ENCODE measurements at regions not wholly inside any gene's neighbourhood (a gene's known extent, or its start where the extent isn't known, plus 50 kb on each side); places are given as distances from the start of the nearest gene placed in this dataset.
"Not testable (repeated sequence)": the region's sequence is repeated elsewhere in the genome, so short reads cannot be mapped to it uniquely, and the experiment has no call there.

DNA sequence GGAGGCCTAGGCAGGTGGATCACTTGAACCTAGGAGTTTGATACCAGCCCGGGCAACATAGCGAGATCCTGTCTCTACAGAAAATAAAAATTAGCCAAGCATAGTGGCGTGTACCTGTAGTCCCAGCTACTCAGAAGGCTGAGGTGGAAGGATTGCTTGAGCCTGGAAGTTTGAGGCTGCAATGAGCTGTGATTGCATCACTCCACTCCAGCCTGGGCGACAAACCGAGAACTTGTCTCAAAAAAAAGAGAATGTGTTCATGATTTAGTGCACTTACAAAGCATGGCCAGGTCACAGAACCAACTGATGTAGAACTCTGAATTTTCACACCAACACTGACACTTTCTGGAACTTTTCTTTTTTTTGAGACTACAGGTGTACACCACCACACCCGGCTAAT is 182.7 kb downstream of the ZFP64 start:
- DNase-seq (ENCODE audit: low spot score) = no peak

DNA sequence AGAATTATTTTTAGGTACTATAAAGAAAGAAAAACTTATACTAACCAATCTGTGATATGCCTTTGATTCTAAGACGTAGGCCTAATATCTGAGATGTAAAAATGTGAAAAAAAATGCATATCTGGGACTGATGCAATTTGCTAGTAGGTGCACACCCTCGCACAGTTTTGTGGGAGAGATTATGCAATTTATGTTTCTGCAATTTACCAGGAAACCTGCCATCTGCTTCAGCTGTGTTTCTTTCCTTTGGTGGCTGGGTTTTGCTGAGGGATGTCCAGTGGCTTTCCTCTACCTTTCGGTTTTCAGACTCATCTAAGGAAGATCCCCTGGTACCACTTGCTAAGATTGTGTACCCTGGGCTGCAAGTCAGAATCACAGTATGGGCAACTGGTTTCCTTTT is 186.9 kb downstream of the ZFP64 start:
- DNase-seq (ENCODE audit: low spot score) = no peak

DNA sequence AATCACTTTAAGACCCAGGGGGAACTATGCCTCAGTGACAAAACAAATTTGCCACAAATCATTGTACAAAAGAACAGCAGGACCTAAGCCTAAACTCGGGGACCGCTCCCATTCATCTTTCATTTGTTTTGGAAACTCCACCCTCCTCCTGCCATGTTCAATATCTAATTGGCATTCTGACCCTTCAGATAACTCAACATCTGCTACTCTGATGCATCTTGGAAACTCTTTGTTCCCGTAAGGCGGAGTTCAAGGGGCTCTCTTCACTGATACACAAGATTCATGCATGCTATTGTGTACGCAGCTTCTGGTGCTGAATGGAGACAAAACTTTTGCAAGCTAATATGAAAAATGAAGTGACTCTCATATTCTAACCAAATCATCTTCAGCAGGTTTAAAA is 187.6 kb downstream of the ZFP64 start:
- DNase-seq (ENCODE audit: low spot score) = no peak

DNA sequence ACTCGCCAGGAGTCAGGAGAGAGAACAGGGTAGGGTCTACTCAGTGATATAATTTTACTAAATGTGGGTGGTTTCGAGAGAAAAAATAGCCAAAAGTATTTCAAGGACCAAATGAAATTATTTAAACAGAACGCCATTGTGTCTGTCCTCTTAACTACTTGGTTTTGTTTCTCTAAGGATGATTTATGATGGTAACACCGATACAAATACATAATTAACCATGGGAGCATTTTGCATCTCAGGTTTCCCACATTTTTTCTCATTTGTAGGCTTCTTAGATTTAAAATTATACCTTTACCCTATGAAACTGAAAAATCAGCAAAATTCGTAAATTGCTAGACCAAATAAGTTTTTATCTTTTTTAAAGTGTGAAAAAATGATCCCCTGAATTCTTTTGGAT is 188.2 kb downstream of the ZFP64 start:
- no peak for DNase-seq (ENCODE audit: low spot score)

DNA sequence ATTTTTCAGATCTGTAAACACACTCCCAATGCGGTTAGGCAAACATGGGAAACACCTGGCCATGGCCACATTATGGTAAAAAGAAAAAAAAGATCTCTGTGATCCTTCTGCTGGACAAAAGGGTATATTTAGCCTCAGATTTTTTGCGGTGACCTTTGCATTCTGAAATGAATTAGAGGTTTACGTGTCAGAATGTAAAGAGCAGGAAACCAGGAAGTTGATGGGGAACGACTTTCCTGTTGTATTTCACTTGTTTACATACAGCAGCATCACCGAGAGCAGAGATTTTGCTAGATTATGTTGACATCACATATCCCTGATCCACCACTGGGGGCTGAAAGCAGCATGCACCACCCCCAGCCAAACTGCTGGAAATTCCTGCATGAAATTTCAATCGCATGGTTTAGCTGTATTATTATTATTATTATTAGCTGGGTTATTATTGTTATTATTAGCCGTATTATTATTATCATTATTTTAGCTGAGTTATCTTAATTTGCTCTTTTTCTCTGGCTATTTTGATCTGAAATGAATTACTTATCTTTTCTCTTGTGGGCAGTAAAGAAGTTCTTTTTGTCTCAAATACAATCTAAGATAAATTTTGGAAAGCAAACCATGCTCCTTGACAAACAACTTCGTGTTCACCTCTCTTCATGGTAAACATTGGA is 189.4 kb downstream of the ZFP64 start:
- no peak for DNase-seq (ENCODE audit: low spot score)

DNA sequence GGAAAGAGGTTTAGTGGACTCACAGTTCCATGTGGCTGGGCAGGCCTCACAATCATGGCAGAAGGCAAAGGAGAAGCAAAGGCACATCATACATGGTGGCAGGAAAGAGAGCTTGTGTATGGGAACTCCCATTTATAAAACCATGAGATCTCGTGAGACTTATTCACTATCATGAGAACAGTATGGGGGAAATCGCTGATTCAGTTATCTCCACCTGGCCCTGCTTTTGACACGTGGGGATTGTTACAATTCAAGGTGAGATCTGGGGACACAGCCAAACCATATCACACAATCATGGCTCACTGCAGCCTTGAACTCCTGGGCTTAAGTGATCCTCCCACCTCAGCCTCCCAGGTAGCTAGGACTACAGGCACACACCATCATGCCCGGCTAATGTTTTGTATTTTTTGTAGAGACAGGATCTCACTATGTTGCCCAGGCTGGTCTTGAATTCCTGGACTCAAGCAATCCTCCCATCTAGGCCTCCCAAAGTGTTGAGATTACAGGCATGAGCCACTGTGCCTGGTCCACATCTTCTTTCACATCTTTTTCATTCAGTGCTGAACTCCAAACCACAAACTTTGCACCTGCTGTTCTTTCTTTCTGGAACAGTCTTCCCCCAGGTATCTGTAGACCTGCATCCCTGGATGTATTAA is 194.2 kb downstream of the ZFP64 start:
- DNase-seq (ENCODE audit: low spot score) = not testable (repeated sequence)

DNA sequence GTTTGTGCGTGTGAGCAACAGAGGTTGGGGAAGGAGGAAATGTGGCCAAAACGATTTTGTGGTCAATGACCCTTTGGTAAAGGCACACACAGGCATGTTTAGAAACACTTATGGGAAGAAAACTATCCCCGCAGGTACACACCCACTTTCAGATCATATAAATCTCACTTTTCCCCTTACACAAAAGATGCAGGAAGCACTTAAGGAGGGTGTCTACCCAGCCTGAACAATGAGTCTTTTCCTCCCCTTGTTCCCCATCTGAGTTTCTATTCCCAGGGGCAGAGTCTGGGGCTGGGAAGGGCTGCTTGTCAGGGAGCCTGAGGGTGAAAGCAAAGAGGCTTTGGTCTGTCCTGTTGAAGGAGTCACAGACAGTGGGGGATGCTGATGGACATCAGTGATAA is 193.2 kb upstream of the SALL4 start:
- DNase-seq (ENCODE audit: low spot score) = no peak

DNA sequence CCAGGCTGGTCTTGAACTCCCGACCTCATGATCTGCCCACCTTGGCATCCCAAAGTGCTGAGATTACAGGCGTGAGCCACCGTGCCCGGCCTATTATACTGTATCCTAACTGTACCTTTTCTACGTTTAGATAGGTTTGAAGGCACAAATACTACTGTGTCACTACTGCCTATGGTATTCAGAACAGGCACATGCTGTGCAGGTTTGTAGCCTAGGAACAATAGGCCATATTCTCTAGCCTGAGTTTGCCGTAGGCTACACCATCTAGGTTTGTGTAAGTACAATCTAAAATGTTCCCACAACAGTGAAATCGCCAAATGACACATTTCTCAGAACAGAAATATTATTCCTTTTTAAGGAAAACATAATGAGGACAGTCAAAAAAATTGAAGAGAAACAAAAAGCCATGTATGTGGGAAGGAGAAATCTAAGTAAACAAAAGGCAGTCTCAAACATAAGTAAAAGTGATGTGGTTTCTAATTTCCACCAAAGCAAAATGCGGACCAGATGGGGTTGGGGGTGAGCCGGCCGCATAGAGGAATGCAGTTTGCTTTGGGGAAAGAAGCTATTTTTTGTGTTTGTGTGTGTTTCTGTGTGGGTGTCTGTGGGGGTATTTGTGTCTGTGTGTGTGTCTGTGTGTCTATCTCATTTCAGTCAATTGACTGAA is 192.6 kb upstream of the SALL4 start:
- DNase-seq (ENCODE audit: low spot score) = no peak

DNA sequence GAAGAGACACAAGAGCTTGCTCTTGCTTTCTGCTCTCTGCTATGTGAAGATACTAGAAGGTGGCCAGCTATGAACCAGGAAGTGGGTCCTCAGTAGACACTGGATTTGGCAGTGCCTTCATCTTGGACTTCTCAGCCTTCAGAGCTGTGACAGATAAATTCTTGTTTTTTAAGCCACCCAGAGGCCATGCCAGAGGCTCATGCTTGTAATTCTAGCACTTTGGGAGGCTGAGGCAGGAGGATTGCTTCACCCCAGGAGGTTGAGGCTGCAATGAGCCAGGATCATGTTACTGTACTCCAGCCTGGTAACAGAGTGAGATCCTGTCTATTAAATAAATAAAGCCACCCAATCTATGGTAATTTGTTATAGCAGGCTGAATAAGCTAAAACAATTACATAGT is 185.5 kb upstream of the SALL4 start:
- DNase-seq (ENCODE audit: low spot score) = no peak

DNA sequence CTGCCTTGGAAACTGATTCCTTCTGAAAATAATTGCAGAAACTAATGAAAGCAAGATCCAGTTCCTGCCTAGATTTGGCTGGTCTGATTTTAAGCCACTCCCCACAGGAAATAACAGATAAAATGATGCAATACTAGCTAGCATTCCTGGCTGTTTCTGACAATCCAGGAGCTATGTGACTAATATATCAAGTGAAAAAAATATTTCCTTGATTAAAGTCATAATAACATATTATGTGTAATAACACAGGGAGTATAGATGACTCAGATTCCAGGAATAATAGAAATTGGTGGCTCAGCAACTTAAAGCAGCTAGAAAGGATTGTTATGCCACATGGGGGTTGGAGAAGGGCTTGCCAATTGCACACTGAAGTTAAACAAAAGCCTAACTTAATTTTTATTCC is 182.7 kb upstream of the SALL4 start:
- DNase-seq (ENCODE audit: low spot score) = peak; percentile 90

DNA sequence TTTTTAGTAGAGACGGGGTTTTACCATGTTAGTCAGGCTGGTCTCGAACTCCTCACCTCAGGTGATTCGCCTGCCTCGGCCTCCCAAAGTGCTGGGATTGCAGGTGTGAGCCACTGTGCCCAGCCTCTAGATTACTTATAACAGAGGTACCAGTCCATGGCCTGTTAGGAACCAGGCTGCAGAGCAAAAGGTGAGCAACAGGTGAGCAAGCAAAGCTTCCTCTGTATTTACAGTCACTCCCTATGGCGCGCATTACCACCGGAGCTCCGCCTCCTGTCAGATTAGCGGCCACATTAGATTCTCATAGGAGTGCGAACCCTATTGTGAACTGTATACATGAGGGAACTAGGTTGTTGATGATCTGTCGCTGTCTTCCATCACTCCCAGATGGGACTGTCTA is 178.0 kb upstream of the SALL4 start:
- no peak for DNase-seq (ENCODE audit: low spot score)

DNA sequence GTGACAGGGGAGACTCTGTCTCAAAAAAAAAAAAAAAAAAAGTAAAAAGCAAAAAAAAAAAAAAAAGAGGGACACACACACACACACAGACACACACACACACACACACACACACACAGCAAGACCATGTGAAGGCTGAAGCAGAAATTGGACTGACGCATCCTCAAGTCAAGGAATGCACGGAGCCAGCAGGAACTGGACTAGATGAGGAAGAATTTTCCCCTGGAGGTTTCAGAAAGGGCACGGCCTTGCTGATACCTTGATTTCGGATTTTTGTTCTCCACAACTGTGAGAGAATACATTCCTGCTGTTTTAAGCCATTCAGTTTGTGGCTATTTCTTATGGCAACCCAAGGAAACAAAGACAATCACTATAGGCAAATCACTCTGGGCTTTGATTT is 176.9 kb upstream of the SALL4 start:
- DNase-seq (ENCODE audit: low spot score) = no peak

DNA sequence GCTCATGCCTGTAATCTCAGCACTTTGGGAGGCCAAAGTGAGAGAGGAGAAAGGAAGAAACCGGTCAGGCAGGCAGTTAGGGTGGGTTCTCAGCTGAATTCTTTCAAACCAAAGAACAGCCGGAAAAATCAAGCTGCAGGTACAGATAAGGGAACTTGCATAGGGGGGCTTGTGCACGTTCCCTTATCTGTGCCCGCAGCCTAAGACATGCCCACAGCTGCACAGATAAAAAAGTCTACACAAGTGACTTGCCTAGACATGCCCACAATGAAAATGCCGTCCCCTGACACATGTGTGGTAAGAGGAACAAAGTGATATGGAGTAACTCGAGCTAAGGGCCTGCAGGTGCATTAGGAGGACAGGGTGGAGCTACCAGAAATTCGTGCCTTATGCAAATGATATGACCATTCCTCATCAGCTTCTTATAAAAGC is 175.8 kb upstream of the SALL4 start:
- no peak for DNase-seq (ENCODE audit: low spot score)

DNA sequence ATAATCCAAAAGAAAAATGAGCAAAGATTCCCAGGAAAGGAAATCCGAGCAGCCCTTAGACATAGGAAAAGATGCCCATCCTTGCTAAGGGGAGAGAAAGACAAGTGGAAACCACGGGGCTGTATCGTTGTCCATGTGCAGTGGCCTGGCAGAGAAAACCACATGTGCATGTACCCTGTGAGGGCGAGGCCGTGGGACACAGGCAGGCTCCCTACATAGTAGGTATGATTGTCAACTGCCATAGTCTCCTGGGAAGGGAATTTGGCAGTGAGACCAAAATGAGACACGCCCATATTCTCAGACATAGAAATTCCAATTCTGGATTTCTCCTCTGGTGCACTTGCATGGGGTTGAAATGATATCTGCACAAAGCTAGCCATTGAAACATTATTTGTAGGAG is 169.7 kb upstream of the SALL4 start:
- no peak for DNase-seq (ENCODE audit: low spot score)

DNA sequence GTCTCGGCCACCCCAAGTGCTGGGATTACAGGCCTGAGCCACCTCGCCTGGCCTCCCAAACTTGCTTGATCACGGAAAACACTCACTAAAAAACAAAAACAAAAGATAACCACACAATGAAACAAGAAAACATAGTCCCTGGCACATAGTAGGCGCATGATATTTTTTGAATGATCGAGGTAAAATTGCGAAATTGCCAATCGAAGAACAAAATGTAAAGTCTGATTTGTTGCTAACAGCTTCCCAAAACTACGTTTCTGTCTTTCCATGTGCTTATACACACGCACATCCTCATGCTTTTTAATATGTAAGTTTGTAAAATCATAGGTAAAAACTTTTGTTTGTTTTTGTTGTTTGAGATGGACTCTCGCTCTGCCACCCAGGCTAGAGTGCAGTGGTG is 168.5 kb upstream of the SALL4 start:
- no peak for DNase-seq (ENCODE audit: low spot score)

DNA sequence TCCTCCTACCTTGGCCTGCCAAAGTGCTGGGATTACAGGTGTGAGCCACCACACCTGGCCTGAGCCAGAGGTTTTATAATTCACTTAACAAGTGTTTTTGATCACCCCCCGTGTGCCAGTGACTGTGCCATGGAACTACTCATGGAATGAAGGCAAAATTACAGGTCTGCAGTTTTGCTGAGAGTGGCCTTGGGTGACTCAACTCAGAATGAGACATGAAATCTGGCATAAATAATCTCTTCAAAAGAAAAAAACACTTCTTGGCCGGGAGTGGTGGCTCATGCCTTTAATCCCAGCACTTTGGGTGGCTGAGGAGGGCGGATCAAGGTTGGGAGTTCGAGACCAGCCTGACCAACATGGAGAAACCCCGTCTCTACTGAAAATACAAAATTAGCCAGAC is 166.9 kb upstream of the SALL4 start:
- no peak for DNase-seq (ENCODE audit: low spot score)

DNA sequence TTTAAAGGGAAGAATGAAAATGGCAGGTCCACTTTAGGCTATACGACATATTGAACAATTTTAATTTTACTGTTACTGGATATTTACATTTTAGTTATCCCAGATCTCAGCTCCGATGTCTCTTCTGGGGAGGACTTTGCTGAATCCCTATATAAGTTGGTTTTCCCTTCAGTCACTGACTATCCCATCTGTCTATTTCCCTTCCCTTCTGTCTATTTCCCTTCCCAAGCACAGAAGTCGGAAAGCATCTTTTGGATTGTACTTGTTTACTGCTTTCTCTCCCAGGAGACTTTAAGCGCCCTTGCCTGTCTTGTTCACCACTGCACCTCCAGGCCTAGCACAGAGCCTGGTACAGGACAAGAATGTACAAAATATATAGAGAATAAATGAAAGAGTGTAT is 165.8 kb upstream of the SALL4 start:
- no peak for DNase-seq (ENCODE audit: low spot score)

DNA sequence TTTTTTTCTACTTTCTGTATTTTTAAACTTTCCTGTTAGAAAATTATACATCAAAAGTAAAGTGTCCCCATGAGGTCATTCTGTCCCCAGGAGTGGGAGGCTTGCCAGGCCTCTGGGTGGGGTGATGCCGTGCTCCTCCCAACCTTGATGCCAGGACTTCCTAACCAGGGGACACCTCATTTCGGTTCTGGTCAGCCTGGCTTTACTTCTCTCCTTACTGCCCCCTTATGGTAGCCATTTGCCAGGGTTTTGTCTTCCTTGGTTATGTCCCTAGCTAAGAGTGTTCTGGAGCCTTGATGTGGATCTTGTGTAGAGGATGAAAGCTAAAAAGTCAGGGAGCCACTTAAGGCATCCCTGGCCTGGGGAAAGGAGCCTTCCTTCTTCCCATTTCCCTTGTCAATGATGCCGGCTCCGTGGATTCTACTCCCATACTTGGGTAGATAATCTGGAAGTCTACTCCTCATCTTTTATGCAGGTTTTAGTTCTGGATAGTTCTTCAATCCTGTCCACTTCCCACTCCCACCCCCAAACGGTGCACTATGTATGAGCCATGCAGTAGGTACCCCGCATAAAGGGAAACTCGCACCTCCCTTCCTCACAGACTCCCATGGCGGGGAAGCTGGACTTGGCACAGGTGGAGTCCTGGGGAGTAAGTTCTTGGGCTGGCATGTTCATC is 164.1 kb upstream of the SALL4 start:
- DNase-seq (ENCODE audit: low spot score) = peak; percentile 67

DNA sequence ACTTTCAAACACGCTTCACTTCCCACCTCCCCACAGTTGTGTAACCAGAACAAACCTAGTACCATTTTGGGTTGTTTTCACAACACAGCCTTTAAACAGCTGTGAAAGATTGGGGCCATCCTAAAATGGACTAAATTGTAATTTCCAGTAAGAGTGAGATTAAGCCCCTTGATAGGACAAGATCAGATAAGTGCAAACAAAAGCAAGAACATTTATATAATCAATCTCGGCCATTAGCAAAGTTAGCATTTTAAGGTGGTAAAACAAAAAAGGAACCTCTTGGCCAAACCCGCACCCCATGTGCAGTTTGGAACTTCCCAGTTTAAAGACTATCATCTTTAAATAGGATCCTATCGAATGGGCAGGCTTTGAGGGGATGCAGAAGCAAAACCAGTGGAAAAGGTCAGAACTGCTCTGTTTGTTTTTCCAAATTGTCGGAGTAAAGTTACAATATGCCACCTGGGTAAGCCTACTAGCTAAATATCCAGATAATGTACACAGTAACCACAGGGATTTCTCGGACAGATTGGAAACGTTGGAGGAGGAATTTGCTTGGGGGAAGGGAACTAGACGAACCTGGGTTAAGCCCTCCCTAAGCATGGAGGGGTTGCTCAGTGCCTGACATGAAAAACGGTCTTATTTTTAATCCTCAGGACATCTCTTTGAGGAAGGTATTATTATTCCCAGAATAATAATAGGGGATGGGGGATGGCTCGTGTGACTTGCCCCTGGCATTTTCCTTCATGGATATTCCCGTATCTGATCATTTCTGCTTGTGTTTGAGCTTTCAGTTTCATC is 159.8 kb upstream of the SALL4 start:
- DNase-seq (ENCODE audit: low spot score) = no peak

DNA sequence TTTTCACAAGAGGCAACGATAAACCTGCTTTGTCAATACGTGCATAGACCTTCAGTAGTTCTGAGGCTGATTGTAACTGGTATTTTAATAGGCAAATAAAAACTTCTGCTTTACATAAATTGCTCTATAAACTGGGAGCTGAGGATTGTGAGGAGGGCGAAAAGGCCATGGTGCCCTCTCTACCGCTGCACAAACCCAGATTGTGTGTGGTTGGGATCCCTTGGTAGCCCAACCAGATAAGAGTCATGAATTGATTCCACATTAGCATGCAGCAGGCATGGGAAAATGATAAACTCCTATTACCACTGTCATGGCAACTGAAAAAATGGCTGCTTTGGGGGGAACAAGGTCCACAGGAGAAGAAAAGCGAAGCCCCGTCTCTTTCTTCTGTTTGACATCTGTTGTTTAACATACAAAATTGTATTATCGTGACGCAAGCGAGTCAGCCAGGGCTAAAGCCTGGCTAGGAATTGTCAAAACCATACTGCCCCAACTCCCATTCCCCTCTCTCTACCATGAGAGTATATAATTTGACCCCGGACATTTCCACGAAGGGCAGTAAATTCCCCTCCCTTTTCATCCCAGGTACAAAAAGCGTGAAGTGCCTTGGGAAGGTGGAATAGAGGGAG is 157.8 kb upstream of the SALL4 start:
- DNase-seq (ENCODE audit: low spot score) = no peak

DNA sequence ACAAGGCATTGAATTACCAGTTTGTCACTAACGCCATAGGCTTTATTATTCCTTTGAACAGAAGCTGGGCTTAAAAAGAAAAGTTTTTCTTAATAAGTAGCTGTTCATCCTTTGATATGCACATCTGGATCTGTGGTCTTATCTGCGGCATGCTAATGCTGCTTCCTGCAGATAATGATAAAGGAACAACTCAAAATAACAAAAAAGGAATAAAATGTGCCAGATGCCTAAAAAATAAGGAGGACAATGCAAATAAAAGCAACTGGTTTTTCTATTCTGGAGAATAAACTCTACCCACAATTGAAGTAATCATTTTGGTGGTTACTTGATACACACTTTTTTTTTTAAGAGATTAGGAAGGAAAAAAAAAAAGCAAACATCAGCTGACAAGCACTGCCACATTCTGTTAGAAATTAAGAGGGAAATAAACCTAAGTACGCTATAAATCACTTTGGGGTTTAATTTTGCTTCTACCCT is 156.8 kb upstream of the SALL4 start:
- no peak for DNase-seq (ENCODE audit: low spot score)

Measured in kidney tubule cell (primary cell).